Medulla oblongata (tissue), 1 donor: ENCODE measurements at regions not wholly inside any gene's neighbourhood (a gene's known extent, or its start where the extent isn't known, plus 50 kb on each side); places are given as distances from the start of the nearest gene placed in this dataset.
"Not testable (repeated sequence)": the region's sequence is repeated elsewhere in the genome, so short reads cannot be mapped to it uniquely, and the experiment has no call there.

Experiments
- DNase-seq: peaks from one replicate; pipeline ENCODE4 v3.0.0-alpha.2; 2015; ENCODE audit errors: extremely low spot score

DNA sequence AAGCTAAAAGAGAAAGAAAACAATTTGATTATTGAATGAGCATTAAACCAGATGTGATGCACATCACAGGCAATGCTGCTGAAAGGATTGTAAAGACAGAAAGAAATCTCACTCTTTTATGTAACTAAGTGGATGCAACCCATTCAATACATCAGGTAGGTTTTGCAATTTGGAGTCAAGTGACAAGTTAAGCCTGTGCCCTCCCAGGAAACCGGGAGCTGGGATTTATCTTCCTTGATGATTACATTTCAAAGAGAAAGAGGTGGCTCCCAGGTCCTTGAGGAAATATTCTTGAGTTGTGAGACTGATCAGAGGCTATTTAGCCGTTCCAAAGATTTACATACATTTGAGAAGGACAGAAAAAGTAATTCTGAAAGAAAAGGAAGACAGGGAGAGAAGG lies 219.0 kb upstream of the PROK2 start:
- DNase-seq: no peak

GRCh38 chr3:72001758-72002157 lies 216.8 kb upstream of the PROK2 start:
- no peak for DNase-seq

GRCh38 chr3:71998995-71999673 lies 214.2 kb upstream of the PROK2 start:
- DNase-seq: no peak

DNA sequence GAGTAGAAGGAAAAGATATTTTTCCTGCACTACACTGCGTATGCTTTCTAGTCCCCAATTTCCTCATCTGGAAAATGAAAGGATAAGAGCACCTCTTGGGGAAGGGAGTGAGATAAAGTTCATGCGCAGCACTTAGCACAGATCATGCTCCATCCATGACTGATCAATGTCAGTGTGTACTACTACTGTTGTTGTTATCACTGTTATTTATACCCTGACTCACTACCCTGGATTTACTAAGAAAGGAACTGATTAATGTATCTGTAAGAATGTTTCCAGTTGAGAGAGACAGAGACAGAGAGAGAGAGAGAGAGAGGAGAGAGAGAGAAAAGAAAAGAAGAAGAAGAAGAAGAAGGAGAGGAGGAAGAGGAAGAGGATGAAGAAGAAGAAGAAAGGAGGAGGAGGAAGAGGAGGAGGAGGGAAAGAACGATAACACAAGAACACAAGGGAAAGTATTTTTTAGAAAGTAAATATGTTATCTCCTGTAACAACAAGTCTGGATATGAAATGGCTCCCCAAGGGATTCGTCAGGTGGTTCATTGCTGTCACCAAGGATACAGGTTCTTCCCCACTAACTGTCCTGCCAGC lies 212.2 kb upstream of the PROK2 start:
- no peak for DNase-seq

- DNase-seq: no peak
Observed at GRCh38 chr3:71994906-71995305, 210.0 kb upstream of the PROK2 start.

- no peak for DNase-seq
Observed at GRCh38 chr3:71994203-71994602, 209.3 kb upstream of the PROK2 start.

DNA sequence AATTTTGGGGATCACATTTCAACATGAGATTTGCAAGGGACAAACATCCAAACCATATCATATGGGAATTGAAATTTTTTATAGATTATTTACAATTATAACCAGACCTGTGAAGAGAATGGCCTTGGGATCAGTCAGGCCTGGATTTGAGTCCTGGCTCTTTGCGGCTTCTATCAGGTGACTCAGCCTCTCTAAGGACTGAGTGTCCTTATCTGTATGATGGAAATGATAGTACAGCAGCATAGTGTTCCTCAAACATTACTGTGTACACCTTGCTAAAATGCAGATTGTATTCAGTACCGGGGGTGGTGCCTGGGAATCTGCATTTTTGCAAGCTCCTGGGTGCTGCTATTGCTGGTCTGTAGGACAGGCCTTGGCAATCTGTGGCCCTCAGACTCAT lies 206.7 kb upstream of the PROK2 start:
- no peak for DNase-seq

GRCh38 chr3:71991046-71991445 lies 206.1 kb upstream of the PROK2 start:
- no peak for DNase-seq

GRCh38 chr3:71990545-71990944 lies 205.6 kb upstream of the PROK2 start:
- no peak for DNase-seq

DNA sequence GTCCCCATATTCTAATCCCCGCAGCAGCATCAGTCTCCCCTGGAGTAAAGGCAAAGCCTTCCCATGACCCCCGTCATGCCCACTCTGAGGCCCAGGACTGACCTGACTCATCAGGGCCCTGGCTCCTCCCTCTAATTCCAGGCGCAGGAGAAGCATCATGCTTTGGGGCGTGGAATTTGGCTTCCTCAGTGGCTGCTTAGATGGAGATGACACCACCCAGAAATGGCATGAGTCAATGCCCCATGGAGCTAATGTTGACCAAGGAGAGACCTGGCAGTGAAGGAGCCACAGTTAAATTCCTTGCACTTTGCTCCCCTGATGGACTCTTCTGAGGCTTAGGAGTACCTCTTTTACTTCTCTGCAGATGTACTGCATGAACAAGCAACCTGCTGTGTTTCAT lies 204.2 kb upstream of the PROK2 start:
- no peak for DNase-seq

DNA sequence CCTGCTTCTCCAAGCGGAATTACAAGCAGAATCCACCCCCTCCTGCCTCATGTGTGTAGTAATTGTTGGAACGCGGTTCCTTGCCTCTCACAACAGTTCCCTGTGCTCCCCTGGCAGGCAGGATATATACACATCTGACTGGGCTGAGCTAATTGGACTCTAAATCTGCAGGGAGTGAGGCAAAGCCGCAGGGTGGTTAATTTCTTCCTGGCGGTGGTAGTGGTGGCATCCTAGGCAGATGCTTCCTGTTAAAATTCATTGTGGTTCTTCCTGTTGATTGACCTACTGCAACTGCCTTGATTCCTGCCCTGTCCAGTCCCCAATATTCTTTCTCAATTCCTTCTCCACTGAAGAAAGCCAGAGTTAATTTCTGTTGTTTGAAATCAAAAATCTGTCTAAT lies 202.9 kb upstream of the PROK2 start:
- DNase-seq: no peak

DNA sequence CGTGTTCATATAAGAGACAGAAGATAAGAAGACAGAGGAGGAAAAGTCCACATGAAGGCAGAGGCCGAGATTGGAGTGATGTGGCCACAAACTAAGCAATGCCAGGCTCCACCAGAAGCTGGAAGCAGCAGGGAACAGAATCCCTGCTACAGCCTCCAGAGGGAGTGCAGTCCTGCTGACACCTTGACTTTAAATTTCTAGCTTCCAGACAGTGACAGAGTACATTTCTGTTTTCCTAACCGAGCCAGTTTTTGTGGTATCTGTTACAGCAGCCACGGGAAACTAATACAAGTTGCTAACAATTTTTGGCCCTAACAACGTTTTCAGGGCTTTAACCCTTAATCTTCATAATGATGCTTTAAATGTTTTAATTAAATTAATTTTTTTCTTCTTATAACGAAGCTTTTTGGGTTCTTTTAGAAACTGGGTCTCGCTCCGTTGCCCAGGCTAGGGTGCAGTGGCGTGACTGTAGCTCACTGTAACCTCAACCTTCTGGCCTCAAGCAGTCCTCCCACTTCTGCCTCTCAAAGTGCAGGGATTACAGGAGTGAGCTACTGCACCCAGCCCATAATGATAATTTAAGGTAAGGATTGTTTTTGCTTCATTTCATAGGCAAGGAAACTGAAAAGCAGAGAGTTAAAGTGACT lies 202.3 kb upstream of the PROK2 start:
- no peak for DNase-seq

DNA sequence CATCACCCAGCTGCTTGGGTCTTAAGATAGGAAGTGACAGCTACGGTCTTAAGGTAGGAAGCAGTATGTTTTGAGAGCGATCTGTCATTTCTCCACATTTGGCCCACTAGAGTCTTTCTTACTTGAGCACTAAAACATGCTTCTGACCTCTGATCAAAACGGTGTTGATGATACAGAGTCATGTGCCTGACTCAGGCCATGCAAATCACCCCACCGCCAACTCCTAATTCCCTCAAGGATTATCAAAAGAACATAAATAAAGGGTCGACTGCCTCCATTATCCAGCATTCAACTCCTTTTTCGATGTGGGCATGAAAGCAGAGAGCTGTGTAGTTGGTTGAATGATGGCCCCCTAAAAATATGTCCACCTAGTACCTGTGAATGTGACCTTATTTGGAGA lies 201.7 kb upstream of the PROK2 start:
- DNase-seq: no peak

GRCh38 chr3:71984843-71985613 lies 200.1 kb upstream of the PROK2 start:
- no peak for DNase-seq

DNA sequence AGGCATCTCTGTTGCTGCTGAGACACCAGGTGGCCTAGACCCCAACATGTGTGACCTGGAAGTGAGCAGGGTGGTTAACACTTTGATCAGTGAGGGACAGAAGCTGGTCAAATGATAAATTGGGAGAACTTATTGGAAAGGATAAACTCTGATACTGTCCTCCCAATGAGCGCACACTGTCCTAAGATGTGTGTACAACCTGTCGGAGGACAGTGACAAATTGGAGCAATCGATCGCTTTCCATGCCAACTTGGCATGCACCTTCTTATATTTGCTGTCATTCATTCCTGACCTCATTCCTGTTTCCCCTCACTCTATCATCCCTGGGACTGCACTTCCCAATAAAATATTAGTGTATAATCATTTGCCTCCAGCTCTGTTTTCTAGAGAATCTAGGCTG lies 198.7 kb upstream of the PROK2 start:
- DNase-seq: no peak

- not testable (repeated sequence) for DNase-seq
Observed at GRCh38 chr3:71982506-71983258, 197.7 kb upstream of the PROK2 start.

- DNase-seq: no peak
Observed at GRCh38 chr3:71979175-71979574, 194.2 kb upstream of the PROK2 start.

GRCh38 chr3:71978150-71978721 lies 193.3 kb upstream of the PROK2 start:
- no peak for DNase-seq

GRCh38 chr3:71977525-71977924 lies 192.6 kb upstream of the PROK2 start:
- DNase-seq: no peak

DNA sequence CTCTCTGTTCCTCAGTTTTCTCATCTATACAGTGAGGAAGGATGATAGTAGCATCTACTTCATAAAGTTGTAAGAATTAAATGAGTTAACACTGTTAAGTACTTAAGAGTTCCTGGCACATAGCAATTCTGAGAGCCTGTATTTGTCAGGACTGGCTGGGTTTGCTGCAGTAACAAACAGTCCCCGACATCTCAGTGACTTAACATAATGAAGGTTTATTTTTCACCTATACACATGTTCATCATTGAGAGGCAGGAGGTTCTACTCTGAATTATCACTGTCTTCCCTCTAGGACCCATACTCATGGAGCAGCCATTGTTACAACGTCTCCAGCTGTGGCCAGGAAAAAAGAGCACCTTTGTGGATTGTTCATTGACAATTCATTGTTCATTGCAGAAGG lies 190.6 kb upstream of the PROK2 start:
- no peak for DNase-seq

DNA sequence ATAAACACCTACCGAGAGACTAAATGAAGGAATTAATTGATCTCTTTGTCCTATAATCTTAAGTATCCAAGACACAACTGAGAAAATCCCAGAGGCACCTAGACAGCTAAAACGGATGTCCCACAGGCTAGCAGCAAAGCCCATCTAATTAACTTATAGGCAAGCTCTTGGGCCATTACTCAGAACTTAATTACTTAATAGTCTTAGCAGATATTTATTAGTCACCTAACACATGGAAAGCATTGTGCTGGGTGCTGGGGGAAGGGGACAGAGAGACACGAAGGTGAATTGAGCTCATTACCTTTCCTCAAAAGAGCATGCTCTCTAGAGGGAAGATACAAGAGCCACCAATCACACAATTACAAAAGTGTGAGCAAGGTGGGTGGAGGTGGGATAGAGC lies 189.8 kb upstream of the PROK2 start:
- DNase-seq: no peak
